GM18870 (cell line): ENCODE measurements at regions not wholly inside any gene's neighbourhood (a gene's known extent, or its start where the extent isn't known, plus 50 kb on each side); places are given as distances from the start of the nearest gene placed in this dataset.

Experiments used
- ATAC-seq: cut with Tn5 transposase; IDR thresholded peaks from one replicate; pipeline ENCODE4 v1.9.1; 2021; ENCODE audit warnings: moderate library complexity; ENCODE audit not compliant: unreplicated experiment

DNA sequence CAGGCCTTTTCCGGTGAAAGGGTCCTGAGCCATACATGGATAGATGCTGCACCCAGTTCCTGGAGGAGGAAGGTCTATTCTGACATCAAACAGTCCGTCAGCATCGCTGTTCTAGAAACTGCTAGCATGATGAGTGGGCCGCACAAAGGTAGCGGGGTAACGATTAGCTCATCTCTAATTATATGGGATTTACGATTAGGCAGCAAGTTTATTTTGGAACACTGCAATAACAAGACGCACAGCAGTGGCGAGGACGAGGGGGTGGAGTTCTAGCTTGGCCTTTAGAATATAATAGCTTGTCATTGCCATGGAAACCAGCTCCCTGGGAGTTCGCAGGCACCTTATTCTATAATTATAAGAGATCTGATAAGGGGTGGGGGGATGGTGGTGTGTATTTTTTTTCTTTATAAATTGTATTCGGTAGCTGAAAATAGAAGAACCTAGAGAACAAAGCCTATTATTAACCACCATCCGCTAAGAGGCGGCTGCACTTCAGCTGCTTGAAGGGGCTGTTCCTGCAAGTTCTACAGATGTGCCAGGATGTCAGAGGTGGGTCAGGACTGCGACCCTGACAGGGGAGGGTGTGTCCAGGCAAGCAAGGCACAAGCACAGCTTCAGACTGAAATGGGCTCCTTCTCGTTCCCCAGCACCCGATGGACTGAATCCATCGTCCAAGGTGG is 311.0 kb downstream of the AGTPBP1 start:
- ATAC-seq: no peak

GRCh38 chr9:85428230-85428629 is 313.5 kb downstream of the AGTPBP1 start:
- ATAC-seq: no peak

DNA sequence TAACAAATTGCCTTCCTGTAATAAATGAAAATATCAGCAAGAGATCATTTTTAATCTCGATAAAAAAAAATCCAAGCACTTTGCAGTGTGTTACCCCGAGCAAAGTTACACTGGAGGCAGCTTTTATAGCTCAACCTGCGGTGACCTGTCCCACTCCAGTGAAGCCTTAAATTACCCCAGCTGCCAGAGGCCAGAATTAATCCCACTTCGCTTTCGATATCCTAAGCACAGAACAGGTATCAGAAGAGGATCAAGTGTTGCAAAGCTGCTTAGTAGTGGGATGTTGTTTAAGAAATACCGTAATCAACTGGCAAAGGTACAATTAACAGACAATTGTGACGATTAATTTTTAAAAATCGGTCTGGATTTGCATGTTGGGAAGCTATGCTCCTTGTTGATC is 314.0 kb downstream of the AGTPBP1 start:
- no peak for ATAC-seq

GRCh38 chr9:85425153-85425611 is 316.6 kb downstream of the AGTPBP1 start:
- ATAC-seq: no peak

DNA sequence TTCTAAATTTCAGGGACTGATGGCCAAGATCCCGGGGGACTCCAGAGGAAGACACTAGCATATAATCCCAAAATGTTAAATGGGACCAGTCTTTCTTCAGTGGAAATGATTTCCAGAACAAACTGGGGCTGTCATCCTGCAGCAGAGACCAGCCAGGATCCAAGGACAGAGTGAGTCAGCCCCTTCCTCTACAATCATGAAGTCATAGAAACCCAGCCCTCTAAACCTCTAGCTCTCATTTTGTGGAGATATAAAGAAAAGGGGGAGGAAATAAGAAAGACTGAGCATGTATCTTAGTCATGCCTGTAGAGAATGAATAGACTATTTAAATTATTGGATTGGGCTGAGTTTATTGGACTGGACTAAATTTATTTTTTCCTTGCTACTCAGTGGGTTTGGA is 318.3 kb downstream of the AGTPBP1 start:
- no peak for ATAC-seq

DNA sequence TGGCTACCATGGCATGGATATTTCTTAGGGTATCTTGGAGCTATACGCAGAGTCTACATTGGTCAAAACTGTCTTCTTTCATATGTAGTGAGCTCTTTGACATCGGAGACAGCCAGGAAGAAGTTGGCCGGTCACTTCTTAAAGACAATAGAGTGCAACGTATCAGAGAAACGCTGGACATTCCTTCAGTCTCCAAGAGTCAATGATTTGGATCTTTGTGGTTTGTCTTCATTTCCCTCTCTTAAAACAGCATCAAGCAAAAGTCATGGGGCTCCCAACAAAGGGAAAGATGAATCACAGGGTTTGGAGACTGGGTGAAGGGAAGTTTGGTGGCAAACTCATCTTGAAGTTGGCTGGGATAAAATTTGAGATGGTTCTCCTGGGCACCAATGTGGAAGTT is 320.1 kb downstream of the AGTPBP1 start:
- ATAC-seq: no peak

GRCh38 chr9:85420750-85421149 is 321.0 kb downstream of the AGTPBP1 start:
- ATAC-seq: no peak

- ATAC-seq: no peak
Observed at GRCh38 chr9:85417674-85418073, 324.1 kb downstream of the AGTPBP1 start.

DNA sequence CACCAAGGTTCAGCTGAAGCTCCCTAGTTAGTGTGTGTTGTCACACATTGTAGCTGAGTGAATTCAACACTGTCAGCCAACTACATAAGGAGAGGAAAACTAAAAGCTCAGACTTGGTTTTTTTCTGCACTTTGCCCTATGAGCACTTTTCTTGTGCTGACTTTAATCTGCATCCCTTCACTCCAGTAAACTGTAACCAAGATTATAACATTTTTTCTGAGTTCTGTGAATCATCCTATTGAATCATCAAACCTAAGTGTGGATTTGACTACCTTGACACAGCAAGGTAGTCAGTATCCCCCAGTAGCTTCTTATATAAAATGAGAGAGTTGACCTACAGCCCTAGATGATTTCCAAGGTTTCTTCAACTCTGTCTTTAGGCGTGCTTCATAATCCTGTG is 325.0 kb downstream of the AGTPBP1 start:
- no peak for ATAC-seq

DNA sequence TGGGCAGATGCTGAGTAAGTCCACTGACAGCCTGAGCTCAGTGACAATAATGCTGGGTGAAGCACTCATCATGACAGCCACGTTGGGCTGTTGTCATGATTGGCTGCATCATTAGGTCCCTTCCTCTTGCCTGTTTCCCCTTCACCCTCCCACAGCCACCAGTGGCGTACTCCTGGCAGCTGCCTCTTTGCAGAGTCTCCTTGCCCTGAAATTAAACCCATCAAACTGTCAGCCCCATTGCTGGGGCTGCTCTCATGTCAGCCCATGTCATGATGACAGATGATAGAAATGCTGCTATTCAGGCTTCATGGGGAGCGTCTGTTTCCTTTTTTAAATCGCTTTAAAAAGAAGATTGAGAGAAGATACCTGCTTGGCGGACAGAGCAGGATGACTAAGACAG is 327.4 kb downstream of the AGTPBP1 start:
- ATAC-seq: no peak

DNA sequence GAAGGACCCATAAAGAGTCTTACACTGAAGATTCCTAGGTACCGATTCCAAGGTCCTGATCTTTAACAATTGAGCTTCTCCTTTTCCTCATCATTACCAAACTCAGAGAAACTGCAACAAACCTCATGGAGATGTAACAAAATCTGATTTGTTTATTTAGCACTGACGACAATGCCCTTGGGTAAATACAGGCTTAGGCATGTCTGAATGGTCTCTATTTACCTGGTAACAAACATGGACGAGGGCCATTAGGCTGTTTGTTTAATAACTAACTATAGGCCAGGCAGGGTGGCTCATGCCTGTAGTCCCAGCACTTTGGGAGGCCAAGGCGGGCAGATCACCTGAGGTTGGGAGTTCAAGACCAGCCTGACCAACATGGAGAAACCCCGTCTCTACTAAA is 333.3 kb downstream of the AGTPBP1 start:
- no peak for ATAC-seq

GRCh38 chr9:85405566-85405950 is 336.2 kb downstream of the AGTPBP1 start:
- no peak for ATAC-seq

GRCh38 chr9:85404911-85405565 is 336.7 kb downstream of the AGTPBP1 start:
- ATAC-seq: no peak

- no peak for ATAC-seq
Observed at GRCh38 chr9:85402551-85402950, 339.2 kb downstream of the AGTPBP1 start.

GRCh38 chr9:85401998-85402397 is 339.8 kb downstream of the AGTPBP1 start:
- no peak for ATAC-seq

GRCh38 chr9:85397005-85397404 is 344.7 kb downstream of the AGTPBP1 start:
- no peak for ATAC-seq

DNA sequence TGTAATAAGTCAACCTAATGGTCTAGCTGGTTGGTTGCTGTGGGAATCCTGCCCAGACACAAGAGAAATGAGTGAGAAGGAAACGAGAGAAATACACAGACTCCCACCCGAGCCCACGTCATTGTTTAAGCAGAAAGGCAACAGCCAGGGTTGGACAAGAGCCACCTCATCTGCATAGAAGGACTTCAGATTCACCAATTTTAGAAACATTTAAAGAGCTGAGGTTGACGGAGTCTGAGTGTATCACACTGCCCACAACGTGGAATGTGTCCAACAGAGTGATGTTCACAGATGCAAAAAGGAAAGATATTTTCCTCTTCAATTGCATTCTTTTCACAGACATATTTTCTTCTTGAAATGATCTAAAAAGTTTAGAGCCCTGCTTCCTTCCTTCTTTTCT is 349.5 kb downstream of the AGTPBP1 start:
- ATAC-seq: no peak

DNA sequence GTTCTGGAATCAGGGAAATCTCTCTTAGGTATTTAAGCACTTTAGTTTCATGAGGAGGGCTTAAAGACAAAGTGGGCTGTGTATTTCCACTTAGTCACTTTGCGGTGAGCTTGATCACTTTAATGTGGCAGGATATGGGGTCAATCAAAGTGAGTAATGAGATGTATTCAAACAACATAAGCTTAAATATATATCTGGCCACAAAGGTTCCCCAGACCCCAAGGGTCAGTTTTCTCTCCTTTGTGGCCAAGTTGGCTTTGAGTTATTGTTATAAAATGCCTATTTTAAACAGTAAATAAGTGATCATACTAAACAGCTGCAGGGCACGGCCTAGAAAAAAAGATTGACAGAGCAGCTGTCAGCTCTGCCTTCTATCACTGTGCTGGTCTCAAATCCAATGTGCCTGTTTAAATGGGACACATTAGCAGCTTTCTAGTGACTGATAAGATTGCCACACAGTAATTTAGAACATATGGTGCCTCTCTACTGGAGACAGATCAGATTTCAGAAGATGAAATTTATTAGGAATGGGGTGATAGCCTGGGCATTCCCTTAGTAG is 363.9 kb downstream of the AGTPBP1 start:
- ATAC-seq: no peak

DNA sequence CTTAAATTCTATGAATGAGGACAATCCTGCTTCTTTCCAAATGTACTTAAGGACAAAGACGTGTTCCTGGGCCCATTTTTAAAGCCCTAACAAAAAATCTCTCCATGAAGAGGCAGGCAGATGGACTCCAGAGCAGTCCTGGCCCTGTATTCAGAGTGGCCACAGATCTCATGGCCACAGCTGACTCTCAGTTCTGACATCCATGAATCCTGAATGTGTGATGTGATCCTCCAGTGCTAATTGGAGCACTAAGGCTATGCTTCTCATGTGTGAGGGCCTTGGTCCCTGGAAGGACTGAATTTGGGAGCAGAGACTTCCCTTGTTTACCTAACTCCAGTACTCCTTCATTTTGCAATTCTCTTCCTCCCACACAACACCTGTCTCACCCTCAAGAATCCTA is 373.0 kb downstream of the AGTPBP1 start:
- ATAC-seq: no peak

DNA sequence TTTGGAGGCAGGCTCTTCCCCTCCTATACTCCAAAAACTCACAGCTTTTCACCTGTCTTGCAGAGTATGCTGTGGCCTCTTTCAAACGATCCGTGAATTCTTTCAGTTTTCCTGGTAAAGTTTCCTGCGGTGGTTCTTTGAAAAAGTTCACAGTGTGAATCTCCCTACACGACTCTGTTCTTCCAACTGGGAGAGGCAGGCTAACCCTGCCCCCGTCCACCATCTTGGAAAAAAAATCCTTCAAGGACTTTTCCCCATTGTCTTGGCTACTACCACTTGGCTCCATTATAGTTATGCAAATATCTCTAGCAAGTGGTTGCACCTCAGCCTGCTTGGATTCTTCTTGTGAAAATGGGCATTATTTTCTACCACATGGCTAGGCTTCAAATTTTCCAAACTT is 382.6 kb downstream of the AGTPBP1 start:
- no peak for ATAC-seq

DNA sequence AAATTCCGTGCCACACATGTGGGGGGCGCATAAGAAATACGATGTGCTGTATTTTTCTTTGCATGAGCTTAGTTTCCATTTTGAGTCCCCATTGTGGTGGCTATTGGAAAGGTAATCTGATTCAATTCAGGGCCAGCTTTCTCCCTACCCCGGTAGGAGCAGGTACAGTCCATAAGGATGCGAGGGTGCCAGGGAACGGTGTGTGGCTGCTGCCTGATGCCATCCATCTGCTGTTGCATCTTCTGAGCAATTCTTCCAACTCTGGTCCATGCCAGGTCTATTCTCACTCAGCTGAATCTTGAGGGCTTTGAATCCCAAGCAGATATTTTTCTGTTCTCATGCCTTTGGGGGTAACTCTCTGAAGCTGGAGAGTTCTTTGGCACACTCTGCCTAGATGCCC is 392.7 kb downstream of the AGTPBP1 start:
- no peak for ATAC-seq

DNA sequence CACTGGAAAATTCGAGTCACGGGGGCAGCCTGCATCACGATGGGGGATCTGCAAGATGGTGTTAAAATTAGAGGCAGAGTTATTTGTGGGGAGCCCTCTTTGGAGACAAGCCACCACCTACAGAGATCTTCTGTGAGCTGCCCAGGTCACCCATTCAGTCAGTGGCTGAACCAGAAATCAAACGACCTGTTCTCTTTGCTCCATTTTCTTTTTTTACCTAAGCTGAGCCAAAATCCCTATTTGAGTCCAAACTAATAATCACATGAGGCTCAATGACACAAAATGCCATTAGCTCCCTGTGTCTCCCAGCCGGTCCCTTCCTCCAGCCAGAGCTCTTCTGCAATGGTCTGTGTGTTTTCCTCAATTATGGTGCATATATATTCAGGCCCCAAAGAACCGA is 394.2 kb downstream of the AGTPBP1 start:
- ATAC-seq: no peak

GRCh38 chr9:85344901-85345300 is 396.9 kb downstream of the AGTPBP1 start:
- ATAC-seq: no peak
